ENCODE measurements at regions not wholly inside any gene's neighbourhood (a gene's known extent, or its start where the extent isn't known, plus 50 kb on each side); places are given as distances from the start of the nearest gene placed in this dataset.

DNA sequence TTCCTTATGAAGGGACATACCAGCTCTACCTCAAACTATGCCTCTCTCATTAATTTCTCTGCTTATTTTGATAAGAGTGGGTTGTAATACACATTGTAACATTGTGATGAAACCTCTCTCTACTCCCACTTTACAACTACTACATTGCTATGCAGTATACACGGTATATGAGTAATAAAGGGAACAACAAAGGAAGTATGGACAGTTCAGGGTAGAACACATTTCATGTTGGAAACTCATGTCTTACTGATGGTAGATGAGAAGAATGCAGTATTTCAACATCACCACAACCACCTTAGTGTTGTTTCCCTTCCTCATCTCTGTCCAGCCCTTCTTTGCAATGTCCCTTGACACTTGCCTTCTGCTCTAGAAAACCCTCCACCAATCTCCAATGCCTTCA, 515.9 kb upstream of the CELF4 start:
- TF ChIP-seq, protein P1, sequence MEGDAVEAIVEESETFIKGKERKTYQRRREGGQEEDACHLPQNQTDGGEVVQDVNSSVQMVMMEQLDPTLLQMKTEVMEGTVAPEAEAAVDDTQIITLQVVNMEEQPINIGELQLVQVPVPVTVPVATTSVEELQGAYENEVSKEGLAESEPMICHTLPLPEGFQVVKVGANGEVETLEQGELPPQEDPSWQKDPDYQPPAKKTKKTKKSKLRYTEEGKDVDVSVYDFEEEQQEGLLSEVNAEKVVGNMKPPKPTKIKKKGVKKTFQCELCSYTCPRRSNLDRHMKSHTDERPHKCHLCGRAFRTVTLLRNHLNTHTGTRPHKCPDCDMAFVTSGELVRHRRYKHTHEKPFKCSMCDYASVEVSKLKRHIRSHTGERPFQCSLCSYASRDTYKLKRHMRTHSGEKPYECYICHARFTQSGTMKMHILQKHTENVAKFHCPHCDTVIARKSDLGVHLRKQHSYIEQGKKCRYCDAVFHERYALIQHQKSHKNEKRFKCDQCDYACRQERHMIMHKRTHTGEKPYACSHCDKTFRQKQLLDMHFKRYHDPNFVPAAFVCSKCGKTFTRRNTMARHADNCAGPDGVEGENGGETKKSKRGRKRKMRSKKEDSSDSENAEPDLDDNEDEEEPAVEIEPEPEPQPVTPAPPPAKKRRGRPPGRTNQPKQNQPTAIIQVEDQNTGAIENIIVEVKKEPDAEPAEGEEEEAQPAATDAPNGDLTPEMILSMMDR (IDR thresholded peaks at IDR 0.05; ENCODE audit: low read depth, low read length, missing input control): no peak
- TF ChIP-seq FOXA1 (IDR thresholded peaks at IDR 0.05) (no peak), RAD21 (IDR thresholded peaks at IDR 0.05) (no peak), HNF4G (IDR thresholded peaks at IDR 0.05) (no peak), JUND (IDR thresholded peaks at IDR 0.05) (no peak), EGR1 (IDR thresholded peaks at IDR 0.05; ENCODE audit: low read depth in 2 of 2) (no peak)
- TF ChIP-seq, protein P2, sequence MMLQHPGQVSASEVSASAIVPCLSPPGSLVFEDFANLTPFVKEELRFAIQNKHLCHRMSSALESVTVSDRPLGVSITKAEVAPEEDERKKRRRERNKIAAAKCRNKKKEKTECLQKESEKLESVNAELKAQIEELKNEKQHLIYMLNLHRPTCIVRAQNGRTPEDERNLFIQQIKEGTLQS (IDR thresholded peaks at IDR 0.05): no peak
- TF ChIP-seq, protein P3, sequence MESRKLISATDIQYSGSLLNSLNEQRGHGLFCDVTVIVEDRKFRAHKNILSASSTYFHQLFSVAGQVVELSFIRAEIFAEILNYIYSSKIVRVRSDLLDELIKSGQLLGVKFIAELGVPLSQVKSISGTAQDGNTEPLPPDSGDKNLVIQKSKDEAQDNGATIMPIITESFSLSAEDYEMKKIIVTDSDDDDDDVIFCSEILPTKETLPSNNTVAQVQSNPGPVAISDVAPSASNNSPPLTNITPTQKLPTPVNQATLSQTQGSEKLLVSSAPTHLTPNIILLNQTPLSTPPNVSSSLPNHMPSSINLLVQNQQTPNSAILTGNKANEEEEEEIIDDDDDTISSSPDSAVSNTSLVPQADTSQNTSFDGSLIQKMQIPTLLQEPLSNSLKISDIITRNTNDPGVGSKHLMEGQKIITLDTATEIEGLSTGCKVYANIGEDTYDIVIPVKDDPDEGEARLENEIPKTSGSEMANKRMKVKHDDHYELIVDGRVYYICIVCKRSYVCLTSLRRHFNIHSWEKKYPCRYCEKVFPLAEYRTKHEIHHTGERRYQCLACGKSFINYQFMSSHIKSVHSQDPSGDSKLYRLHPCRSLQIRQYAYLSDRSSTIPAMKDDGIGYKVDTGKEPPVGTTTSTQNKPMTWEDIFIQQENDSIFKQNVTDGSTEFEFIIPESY (IDR thresholded peaks at IDR 0.05): no peak

Measured in liver (tissue), 3 donors.